GM12878 (cell line): ENCODE measurements at regions not wholly inside any gene's neighbourhood (a gene's known extent, or its start where the extent isn't known, plus 50 kb on each side); places are given as distances from the start of the nearest gene placed in this dataset.

Source experiments
- HSF1 ChIP-seq: fragments of 150-350 bp; IDR thresholded peaks from 2 replicates; pipeline ENCODE4 v1.6.1; 2014; ENCODE audit warnings: mild to moderate bottlenecking, low read depth, low read length
- IRF3 ChIP-seq: fragments of 450-650 bp; IDR thresholded peaks from 2 replicates; pipeline ENCODE4 v1.6.1; 2014; ENCODE audit warnings: mild to moderate bottlenecking
- MYC ChIP-seq: IDR thresholded peaks from 2 replicates; pipeline ENCODE4 v1.6.1; 2011; ENCODE audit warnings: mild to moderate bottlenecking, low read length, moderate library complexity, inconsistent platforms; ENCODE audit not compliant: insufficient read depth, insufficient replicate concordance, insufficient read length, severe bottlenecking
- SUZ12 ChIP-seq: fragments of 200-600 bp; sonication (generic); IDR thresholded peaks from one replicate; pipeline ENCODE4 v1.6.1; 2018; ENCODE audit warnings: antibody characterized with exemption, mild to moderate bottlenecking; ENCODE audit not compliant: unreplicated experiment

- no peak for TF ChIP-seq MYC
- no peak for TF ChIP-seq HSF1
- TF ChIP-seq IRF3 = no peak
- no peak for TF ChIP-seq SUZ12
These were observed 1404.2 kb downstream of the BRD1 start for GRCh38 chr22:48423481-48423911.
